CD4-positive, alpha-beta T cell (primary cell): ENCODE measurements at regions not wholly inside any gene's neighbourhood (a gene's known extent, or its start where the extent isn't known, plus 50 kb on each side); places are given as distances from the start of the nearest gene placed in this dataset.

Experiments
- ATAC-seq: fragments of 200-7000 bp; cut with Tn5 transposase; one replicate; pipeline ENCODE4 v1.10.0; 2022; ENCODE audit warnings: mild to moderate bottlenecking; ENCODE audit not compliant: poor library complexity
- CTCF ChIA-PET: fragments of 350-600 bp; sonication (Branson Sonifier 250); formaldehyde crosslinking; loops from one replicate; lab custom pipeline; 2021; ENCODE audit warnings: antibody characterized with exemption, inconsistent platforms; lab: Charles Lee
- POLR2A ChIA-PET: fragments of 350-600 bp; sonication (Branson Sonifier 250); formaldehyde crosslinking; loops from one replicate; lab custom pipeline; 2021; ENCODE audit warnings: antibody characterized with exemption, inconsistent platforms; lab: Charles Lee
- DNase-seq, 14 experiments: peaks; one replicate each; pipeline ENCODE4 v3.0.0-alpha.2; 2013 to 2020; ENCODE audit warnings: mixed read lengths in 2 of 14
- H3K27ac ChIP-seq, 2 donors: one replicate each; pipeline versions ENCODE4 v1.5.1 to v1.7.0; 2013; ENCODE audit warnings: low read length in 2 of 2, low read depth in 1 of 2, mild to moderate bottlenecking in 1 of 2
- H3K27me3 ChIP-seq, 2 experiments: 1 replicate in 1 of 2; 2 replicates in 1 of 2; pipeline versions ENCODE4 v1.6.1 to v1.7.0; 2013; ENCODE audit warnings: low read length in 2 of 2, control low read depth in 1 of 2, mild to moderate bottlenecking in 1 of 2, moderate library complexity in 1 of 2; ENCODE audit not compliant: insufficient read depth in 2 of 2, control insufficient read depth in 1 of 2
- H3K36me3 ChIP-seq: one replicate; pipeline ENCODE4 v1.6.1; 2013; ENCODE audit warnings: low read length, control low read depth; ENCODE audit not compliant: insufficient read depth
- H3K4me1 ChIP-seq: one replicate; pipeline ENCODE4 v1.6.1; 2013; ENCODE audit warnings: low read length, control low read depth; ENCODE audit not compliant: insufficient read depth
- H3K4me3 ChIP-seq: one replicate; pipeline ENCODE4 v1.5.1; 2013; ENCODE audit warnings: mild to moderate bottlenecking, low read length, moderate library complexity
- H3K9me3 ChIP-seq, 2 experiments: 1 replicate in 1 of 2; 2 replicates in 1 of 2; pipeline versions ENCODE4 v1.6.1 to v1.7.0; 2013; ENCODE audit warnings: low read length in 2 of 2, mild to moderate bottlenecking in 2 of 2, control low read depth in 1 of 2, moderate library complexity in 1 of 2; ENCODE audit not compliant: control insufficient read depth in 1 of 2, insufficient read depth in 1 of 2
- H3K27ac Mint-ChIP-seq: one replicate; pipeline ENCODE4 v1.8.0; 2020; ENCODE audit warnings: mixed read lengths
- H3K27me3 Mint-ChIP-seq: one replicate; pipeline ENCODE4 v1.8.0; 2021; ENCODE audit warnings: mixed read lengths
- H3K36me3 Mint-ChIP-seq: one replicate; pipeline ENCODE4 v1.8.0; 2021; ENCODE audit warnings: low read depth, mixed read lengths
- H3K4me1 Mint-ChIP-seq: one replicate; pipeline ENCODE4 v1.8.0; 2021; ENCODE audit warnings: low read depth, mixed read lengths
- H3K4me3 Mint-ChIP-seq: one replicate; pipeline ENCODE4 v1.8.0; 2020; ENCODE audit warnings: mild to moderate bottlenecking, mixed read lengths
- H3K9me3 Mint-ChIP-seq: one replicate; pipeline ENCODE4 v1.8.0; 2020; ENCODE audit warnings: mixed read lengths
- intact Hi-C, 2 experiments: fragments of 100-400 bp; cut with DNase I in 1 of 2; cut with micrococcal nuclease in 1 of 2; formaldehyde crosslinking; loops; one replicate each; pipeline versions ENCODE4 v1.15.1 to v1.9.0; 2023 to 2025; cut with DNase I, micrococcal nuclease
- TF ChIP-seq, protein P1 (sequence below): fragments of 200-600 bp; IDR thresholded peaks from one replicate; pipeline ENCODE4 v1.8.0; 2022; ENCODE audit warnings: antibody characterized with exemption, mild to moderate bottlenecking

DNA sequence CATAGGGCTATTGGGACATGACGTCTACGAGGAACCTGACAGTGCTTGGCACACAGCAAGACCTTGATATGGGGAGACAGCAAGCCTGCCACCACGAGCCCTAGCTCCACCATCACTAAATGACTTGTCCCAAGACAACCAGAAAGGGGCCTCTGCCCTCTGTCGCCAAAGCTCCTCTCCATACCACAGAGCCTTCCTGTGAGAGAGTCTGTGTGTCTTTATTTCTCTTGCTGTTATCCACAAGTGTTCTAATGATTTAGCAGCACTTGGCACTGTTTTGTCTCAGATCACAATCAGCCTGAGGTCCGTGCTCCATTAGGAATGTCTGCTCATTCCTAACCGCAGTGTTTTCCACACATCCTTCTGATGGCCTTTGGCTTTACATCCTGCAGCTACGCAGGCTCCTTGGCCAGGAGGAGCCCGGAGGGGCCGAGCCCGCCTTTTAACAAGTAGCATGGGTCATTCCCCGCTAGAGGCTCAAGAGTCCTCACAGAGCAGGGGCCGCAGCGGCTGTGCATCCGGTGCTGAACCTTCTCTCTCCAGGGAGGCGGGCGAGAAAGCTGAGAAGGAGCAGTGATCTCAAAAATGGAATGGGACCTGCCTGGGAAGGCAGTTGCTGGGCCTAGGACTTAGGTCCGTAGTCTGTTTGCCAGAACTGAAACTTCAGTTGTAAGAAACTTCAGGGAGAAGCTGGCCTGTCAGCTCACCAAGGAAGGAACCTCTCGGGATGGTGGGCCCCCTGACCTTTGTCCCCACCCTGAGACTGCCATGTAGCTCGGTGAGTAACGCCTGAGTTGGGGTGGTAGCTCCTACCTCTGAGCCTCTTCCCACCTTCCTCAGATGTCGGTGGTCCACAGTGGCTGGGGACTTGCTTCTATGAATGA is 61.1 kb upstream of the HMGB1 start:
- no peak overlapping the region for H3K27ac Mint-ChIP-seq
- Histone ChIP-seq H3K27ac (no peak overlapping the region), H3K4me1 (no peaks in the 10 kb centered on the region), H3K36me3 (no peaks in the 10 kb centered on the region), H3K27me3 (no peaks in the 10 kb centered on the region), H3K4me3 (no peak overlapping the region), H3K9me3 (no peaks in the 10 kb centered on the region)
- DNase-seq (no peak), ATAC-seq (no peak)
- CTCF ChIA-PET: no interaction called here
- POLR2A ChIA-PET: interaction anchor here (0.6 kb wide), 1 partner anchor 11 kb away, joined by 3 read pairs; no protein-coding TSS in a partner anchor
- no peak overlapping the region for H3K4me3 Mint-ChIP-seq
- intact Hi-C loops: loop anchor here in 1 of 2 experiments (10.0 kb wide), 1 partner anchor 48 kb away; no protein-coding TSS in a partner anchor
- H3K9me3 Mint-ChIP-seq: no peaks in the 10 kb centered on the region
- H3K4me1 Mint-ChIP-seq: peaks cover 12% of the 10 kb centered on the region
- TF ChIP-seq, protein P1, sequence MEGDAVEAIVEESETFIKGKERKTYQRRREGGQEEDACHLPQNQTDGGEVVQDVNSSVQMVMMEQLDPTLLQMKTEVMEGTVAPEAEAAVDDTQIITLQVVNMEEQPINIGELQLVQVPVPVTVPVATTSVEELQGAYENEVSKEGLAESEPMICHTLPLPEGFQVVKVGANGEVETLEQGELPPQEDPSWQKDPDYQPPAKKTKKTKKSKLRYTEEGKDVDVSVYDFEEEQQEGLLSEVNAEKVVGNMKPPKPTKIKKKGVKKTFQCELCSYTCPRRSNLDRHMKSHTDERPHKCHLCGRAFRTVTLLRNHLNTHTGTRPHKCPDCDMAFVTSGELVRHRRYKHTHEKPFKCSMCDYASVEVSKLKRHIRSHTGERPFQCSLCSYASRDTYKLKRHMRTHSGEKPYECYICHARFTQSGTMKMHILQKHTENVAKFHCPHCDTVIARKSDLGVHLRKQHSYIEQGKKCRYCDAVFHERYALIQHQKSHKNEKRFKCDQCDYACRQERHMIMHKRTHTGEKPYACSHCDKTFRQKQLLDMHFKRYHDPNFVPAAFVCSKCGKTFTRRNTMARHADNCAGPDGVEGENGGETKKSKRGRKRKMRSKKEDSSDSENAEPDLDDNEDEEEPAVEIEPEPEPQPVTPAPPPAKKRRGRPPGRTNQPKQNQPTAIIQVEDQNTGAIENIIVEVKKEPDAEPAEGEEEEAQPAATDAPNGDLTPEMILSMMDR: no peak
- no peaks in the 10 kb centered on the region for H3K27me3 Mint-ChIP-seq
- no peaks in the 10 kb centered on the region for H3K36me3 Mint-ChIP-seq

DNA sequence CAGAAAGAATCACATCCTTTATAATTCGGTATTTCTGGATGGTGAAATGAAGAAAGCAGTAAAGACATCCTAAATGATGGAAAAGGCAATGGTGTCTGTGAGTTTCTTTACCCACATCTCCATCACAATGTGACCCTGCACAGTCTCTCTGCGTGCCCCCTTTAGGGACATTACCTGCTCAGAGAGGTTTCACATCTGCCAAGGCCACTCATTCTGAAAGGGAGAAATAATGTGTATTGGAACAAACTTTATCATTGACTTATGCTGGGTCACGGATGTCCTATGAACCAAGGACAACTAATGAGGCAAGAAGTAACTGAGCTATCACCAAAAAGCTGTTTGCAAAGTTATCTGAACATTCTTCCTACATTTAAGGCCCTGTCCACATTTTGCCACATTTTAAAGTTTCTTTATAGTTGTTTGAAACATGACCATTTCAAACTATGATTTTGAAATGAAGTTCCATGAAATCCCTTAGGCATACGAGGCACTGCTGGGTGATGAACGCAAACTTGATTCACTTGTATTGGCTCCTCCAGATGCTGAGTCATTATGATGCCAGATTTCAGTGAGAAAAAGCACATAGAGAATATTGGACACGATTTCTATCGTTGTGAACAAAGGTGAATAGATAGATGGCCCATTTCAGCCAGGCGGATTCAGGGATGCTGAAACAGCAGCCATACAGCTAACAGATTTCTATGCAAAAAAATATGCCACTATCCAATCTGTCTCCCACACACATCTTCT is 63.5 kb upstream of the HMGB1 start:
- no peak overlapping the region for H3K27ac Mint-ChIP-seq
- H3K4me1 Mint-ChIP-seq: peaks cover 12% of the 10 kb centered on the region
- no peaks in the 10 kb centered on the region for H3K9me3 Mint-ChIP-seq
- POLR2A ChIA-PET: no interaction called here
- ATAC-seq (no peak), DNase-seq (no peak)
- Histone ChIP-seq H3K4me3 (no peak overlapping the region), H3K27ac (no peak overlapping the region), H3K9me3 (no peaks in the 10 kb centered on the region), H3K36me3 (no peaks in the 10 kb centered on the region), H3K4me1 (no peaks in the 10 kb centered on the region), H3K27me3 (no peaks in the 10 kb centered on the region)
- H3K27me3 Mint-ChIP-seq: no peaks in the 10 kb centered on the region
- no peak overlapping the region for H3K4me3 Mint-ChIP-seq
- TF ChIP-seq, protein P1: no peak
- CTCF ChIA-PET: no interaction called here
- H3K36me3 Mint-ChIP-seq: no peaks in the 10 kb centered on the region
- intact Hi-C loops: loop anchor here in 1 of 2 experiments (10.0 kb wide), 1 partner anchor 46 kb away; no protein-coding TSS in a partner anchor

DNA sequence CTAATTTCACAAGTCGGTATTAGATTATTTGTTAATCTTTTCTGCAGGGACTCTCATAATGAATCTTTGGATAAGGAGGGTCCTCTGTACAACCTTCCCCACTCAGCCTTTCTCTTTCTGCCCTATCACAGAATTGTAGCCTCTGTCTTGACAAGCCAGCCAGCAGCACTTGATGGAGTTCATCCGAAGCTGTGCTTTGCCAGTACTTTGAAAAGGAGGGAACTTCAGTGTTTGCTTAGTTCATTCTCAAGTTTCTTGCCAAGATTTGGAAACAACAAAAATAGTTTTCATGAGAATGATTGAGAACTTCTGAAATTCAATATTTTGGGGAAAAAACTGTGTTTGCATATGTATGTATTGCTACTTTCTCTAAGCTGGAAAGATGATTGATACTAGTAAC is 69.3 kb upstream of the HMGB1 start:
- DNase-seq: no peak
- POLR2A ChIA-PET: no interaction called here
- no peak overlapping the region for H3K4me3 Mint-ChIP-seq
- H3K27me3 ChIP-seq: no peaks in the 10 kb centered on the region
- H3K27ac ChIP-seq: no peak overlapping the region
- H3K4me3 ChIP-seq: no peak overlapping the region
- CTCF ChIA-PET: no interaction called here
- no peak for ATAC-seq
- intact Hi-C loops: no loop called here
- TF ChIP-seq, protein P1: no peak
- no peaks in the 10 kb centered on the region for H3K36me3 ChIP-seq
- H3K27me3 Mint-ChIP-seq: no peaks in the 10 kb centered on the region
- H3K36me3 Mint-ChIP-seq: no peaks in the 10 kb centered on the region
- no peaks in the 10 kb centered on the region for H3K4me1 Mint-ChIP-seq
- no peaks in the 10 kb centered on the region for H3K9me3 Mint-ChIP-seq
- no peaks in the 10 kb centered on the region for H3K9me3 ChIP-seq
- H3K27ac Mint-ChIP-seq: no peak overlapping the region
- H3K4me1 ChIP-seq: no peaks in the 10 kb centered on the region
